KG1 (cell line): ENCODE measurements at regions not wholly inside any gene's neighbourhood (a gene's known extent, or its start where the extent isn't known, plus 50 kb on each side); places are given as distances from the start of the nearest gene placed in this dataset.

Experiments used
- DNase-seq: peaks from one replicate; lab custom pipeline; 2025; lab: John Stamatoyannopoulos, UW

DNA sequence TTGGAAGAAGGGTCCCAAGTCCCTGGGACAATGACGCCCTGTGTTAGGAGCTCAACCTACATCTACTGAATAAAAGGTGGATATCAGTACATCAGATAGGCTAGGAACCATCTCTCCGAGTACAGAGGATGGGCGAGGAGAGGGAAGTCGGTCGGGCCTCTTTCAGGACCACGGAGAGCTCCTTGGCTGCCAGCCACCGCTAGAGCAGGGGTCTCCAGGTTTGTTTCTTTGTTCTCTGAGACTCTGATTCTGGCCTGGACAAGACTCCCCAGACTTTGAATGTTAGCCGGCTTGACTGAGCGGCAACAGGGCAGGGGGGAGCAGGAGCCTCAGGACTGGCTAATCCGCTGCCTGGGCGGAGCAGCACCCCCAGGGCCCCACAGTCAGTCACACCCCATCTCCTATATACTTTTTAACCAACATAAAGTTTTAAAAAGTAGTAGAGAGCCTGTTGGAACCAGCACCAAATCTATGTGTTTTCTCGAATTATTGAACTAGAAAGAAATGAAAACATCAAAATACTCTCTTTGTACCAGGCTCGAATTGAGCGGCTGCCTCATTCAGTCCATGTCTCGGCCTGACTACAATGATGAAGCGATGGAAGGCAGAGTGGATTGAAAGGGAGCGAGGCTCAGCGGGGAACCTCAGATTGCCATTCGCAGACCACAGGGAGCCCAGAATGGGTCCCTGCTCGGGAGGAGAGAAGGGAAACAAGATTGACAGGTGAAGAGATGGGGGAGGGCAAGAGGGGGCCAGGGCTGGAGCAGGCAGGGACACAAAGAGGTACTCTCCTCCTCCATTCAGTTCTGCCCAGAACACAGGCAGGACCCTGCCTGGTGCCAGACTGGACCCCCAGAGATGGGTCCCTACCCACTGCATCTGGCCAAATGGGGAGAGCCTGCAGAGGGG is 131.6 kb downstream of the TPRA1 start:
- DNase-seq: peak; percentile 10

- DNase-seq: no peak
Observed at GRCh38 chr3:127457546-127458145, 132.9 kb downstream of the TPRA1 start.

GRCh38 chr3:127457094-127457475 is 133.4 kb downstream of the TPRA1 start:
- DNase-seq: no peak

- no peak for DNase-seq
Observed at GRCh38 chr3:127456471-127457093, 134.0 kb downstream of the TPRA1 start.

- peak; percentile 49 for DNase-seq
Observed at GRCh38 chr3:127455541-127456450, 134.7 kb downstream of the TPRA1 start.

DNA sequence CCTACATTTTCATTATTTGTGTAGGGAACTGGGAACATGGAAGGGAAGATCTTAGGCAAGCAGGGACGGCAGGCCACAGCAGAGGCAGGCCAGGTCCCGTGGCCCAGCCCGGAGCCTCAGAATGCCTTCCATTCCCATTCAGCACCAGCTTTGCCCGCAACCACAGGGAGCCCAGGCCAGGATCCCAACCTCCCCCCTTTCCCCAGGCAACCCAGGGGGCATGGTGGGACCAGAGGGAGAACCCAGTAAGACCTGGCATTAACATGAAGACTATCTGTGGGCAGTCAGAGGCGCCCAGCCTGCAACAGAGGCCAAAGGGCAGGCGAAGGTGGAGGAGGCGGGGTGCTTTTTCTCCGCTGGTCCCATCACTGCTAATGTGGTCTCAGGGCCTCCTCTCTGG is 135.6 kb downstream of the TPRA1 start:
- DNase-seq: no peak

GRCh38 chr3:127454051-127454450 is 136.5 kb downstream of the TPRA1 start:
- no peak for DNase-seq

GRCh38 chr3:127452321-127452821 is 138.2 kb downstream of the TPRA1 start:
- no peak for DNase-seq

GRCh38 chr3:127451321-127451720 is 139.2 kb downstream of the TPRA1 start:
- DNase-seq: no peak

DNA sequence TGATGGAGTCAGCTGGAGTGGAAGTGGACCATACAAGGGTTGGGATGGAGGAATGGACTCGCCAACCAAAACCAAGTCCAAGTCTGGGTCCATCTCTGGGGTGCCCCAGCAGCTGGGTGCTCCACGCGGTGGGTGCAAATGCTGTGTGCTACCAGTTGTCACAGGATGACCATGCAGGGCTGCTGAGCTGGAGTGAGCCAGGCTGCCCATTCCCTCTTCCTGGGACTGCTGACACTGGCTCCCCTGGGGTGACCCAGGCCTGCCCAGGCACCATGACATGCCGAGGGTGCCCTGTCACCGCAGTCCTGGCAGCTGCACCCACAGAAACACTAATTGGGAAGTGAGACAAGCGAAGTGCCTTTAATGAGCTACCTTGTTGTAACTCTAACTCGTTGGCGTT is 140.2 kb downstream of the TPRA1 start:
- DNase-seq: no peak

GRCh38 chr3:127449486-127450212 is 140.9 kb downstream of the TPRA1 start:
- no peak for DNase-seq

DNA sequence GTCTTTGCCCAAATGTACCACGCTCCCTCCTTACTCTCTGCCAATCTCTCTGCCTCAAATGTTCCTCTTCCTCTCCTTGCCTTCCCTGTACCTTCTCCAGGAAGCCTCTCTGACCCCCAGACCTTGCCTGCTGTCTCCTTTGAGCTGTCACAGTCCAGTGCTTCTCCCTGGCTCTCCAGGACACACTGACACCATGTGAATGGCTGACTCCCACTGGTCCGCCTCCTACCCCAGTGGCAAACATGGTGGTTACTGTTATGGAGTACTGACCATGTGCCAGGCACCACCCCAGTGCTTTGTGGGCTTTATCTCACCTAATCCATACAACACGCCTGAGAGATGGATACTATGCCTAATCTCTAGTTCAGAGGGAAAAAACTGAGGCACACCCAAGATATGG is 141.9 kb downstream of the TPRA1 start:
- DNase-seq: no peak

DNA sequence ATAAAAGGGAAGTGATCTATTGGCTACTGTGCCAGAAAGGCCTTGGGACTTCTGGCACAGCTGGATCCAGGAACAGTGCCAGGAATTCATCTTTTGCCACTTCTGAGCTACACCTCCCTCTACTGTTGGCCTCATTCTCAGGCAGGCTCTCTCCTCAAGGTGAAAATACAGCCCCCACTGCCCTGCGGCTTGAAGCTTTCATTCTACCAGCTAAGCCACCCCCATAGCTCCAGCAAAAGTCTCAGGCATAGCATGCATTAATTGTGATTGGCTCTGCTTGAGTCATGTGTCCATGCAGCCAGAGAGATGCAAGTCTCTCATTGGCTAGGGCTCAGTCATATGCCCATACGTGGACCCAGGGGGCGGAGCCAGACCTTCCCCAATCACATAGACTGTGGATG is 142.4 kb downstream of the TPRA1 start:
- DNase-seq: no peak

DNA sequence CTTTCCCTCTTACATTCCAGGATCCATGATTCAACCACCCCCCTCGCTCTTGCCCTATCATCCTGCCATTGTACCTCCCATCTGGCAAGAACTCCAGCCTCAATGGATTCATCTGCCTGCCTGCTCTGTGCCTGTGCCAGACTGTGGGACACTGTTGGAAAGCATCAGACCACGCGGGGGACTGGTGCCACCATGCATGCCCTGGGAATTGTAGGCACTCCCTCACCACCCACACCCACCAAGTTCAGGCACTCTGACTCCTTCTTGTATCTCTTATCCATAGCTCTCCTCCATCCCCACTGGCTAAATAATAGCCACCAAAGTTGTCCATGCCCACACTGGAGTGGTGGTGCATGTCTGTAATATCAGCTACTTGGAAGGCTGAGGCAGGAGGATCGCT is 143.8 kb downstream of the TPRA1 start:
- no peak for DNase-seq

DNA sequence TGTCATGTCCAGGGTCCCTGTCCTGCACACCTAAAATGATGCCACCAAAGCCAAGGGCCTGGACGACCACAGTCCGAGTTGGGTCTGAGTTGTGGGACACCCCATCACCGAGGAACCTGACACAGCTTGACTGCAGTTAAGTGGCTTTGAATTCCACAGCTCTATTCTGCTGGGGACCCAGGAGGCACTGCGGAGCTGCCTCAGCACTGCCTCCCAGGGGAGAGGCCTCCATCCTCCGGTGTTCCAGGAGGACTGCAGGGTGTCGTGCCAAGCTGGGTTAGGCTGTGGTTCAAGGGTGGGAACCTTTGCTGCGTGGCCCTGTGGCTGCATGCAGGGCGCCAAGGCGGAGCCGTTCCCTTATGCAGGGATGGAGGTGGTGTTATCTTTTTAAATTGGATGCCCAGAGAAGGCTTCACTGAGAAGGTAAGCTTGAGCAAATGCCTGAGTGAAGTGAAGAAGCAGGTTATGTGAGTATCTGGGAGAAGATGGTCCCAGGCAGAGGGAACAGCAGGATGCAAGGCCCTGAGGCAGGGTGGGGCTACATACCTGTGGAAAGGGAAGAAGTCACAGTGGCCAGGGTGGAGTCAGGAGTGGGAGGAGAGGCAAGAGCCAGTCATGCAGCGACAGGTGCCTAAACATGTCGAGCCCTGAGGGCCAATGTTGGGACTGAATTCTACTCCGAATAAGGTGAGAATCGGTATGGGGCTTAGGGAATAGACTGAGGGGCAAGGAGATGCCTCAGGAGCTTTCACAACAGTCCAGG is 144.8 kb downstream of the TPRA1 start:
- no peak for DNase-seq

DNA sequence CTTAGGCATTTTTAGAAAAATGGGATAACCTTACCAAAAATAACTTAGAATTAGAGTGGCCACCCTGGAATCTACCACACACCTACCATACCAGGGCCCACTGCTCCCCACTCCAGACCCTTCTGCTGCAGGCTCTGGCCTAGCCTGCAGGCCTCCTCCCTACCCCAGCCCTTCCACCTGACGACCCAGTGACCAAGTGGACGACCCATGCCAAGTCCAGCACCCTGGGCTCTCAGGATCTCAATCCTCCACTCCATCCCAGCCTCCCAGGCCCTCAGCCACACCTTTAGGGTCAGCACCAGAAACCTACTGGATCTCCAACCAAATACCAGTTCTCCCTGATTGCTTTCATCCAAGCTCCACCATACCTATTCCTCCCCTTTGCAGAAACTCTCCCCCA is 145.8 kb downstream of the TPRA1 start:
- DNase-seq: no peak

GRCh38 chr3:127443581-127444375 is 146.8 kb downstream of the TPRA1 start:
- no peak for DNase-seq

DNA sequence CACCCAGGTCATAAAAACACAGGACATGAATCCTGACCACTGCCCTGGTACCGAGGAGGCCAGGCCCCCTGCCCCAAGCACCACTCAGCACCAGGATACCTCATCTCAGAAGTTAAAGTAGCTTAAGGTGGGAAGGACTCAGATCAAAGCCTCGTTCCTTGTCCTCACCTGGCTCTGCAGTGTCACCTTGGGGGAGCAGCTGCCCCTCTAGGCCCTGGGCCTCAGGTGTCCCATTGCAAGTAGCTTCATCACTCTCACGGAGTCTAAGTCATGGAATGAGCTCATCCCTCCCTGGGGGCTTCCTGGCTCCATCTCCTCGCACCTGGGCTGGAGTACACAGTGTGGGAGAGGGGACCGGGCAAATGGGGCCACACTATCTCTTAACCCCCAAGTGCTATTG is 148.0 kb downstream of the TPRA1 start:
- no peak for DNase-seq

DNA sequence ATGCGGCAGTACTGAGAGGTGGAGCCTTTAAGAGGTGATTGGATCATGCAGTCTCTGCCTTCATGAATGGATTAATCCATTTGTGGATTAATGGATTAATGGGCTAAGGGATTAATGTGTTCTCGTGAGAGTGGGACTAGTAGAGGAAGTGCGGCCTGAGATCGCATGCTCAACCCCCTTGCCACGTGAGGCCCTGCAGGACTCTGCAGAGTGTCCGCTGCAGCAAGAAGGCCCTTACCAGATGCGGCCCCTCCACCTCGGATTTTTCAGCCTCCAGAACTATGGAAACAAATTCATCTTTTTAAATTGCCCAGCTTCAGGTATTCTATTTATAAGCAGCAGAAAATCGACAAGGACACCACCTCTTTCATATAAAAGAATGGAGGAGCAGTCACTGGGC is 148.8 kb downstream of the TPRA1 start:
- no peak for DNase-seq

DNA sequence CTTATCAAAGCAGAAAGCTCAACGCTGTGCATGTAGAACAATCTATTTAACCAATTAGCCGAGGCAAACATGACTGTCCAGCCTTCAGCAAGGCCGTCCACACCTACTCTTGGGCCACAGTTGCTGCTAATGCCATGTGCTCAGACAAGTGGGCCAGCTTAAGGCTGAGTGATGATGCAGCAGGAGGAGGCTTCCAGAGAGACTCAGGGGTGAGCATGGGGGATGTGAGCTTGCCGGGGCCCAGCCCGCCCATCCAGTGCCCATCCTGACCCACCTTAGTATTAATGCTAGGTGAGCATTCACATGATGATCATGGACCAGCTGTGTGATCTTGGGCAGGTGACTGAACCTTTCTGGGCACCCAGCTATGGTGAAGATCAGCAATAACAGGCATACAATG is 150.1 kb downstream of the TPRA1 start:
- no peak for DNase-seq
